Heart left ventricle (tissue), 16 donors: ENCODE measurements at regions not wholly inside any gene's neighbourhood (a gene's known extent, or its start where the extent isn't known, plus 50 kb on each side); places are given as distances from the start of the nearest gene placed in this dataset.

ENCODE experiments used
- ATAC-seq, 4 donors: fragments of 200-7000 bp; cut with Tn5 transposase; one replicate each; pipeline ENCODE4 v1.9.1; 2020 to 2022; ENCODE audit warnings: moderate library complexity in 4 of 4, mild to moderate bottlenecking in 3 of 4, moderate number of reproducible peaks in 1 of 4
- DNase-seq, 5 donors: peaks; one replicate each; pipeline ENCODE4 v3.0.0-alpha.2; 2020
- H3K27ac ChIP-seq, 12 donors: fragments of 200-600 bp; sonication (generic) in 4 of 12; one replicate each; pipeline versions ENCODE4 v1.5.0 to v1.8.0; 2016 to 2022; ENCODE audit warnings: mild to moderate bottlenecking in 2 of 12
- H3K27me3 ChIP-seq, 9 donors: fragments of 200-600 bp; sonication (generic) in 2 of 9; one replicate each; pipeline versions ENCODE4 v1.5.1 to v1.8.0; 2016 to 2022; ENCODE audit warnings: mild to moderate bottlenecking in 3 of 9
- H3K36me3 ChIP-seq, 9 donors: fragments of 200-600 bp; sonication (generic) in 2 of 9; one replicate each; pipeline versions ENCODE4 v1.5.0 to v1.8.0; 2018 to 2022; ENCODE audit warnings: mild to moderate bottlenecking in 2 of 9
- H3K4me1 ChIP-seq, 12 donors: fragments of 200-600 bp; sonication (generic) in 4 of 12; one replicate each; pipeline versions ENCODE4 v1.5.0 to v1.8.0; 2016 to 2022; ENCODE audit warnings: mild to moderate bottlenecking in 3 of 12
- H3K4me3 ChIP-seq, 12 donors: fragments of 200-600 bp; sonication (generic) in 4 of 12; one replicate each; pipeline versions ENCODE4 v1.5.0 to v1.8.0; 2017 to 2022; ENCODE audit warnings: mild to moderate bottlenecking in 9 of 12, moderate library complexity in 4 of 12
- H3K9me3 ChIP-seq, 12 donors: fragments of 200-600 bp; sonication (generic) in 4 of 12; one replicate each; pipeline versions ENCODE4 v1.5.0 to v1.8.0; 2016 to 2022; ENCODE audit warnings: mild to moderate bottlenecking in 1 of 12
- POLR2A ChIP-seq, 2 donors: fragments of 450-650 bp; IDR thresholded peaks; one replicate each; pipeline ENCODE4 v1.6.1; 2017; ENCODE audit warnings: antibody characterized with exemption in 2 of 2, mild to moderate bottlenecking in 2 of 2, moderate library complexity in 2 of 2
- WGBS, 4 donors: extraction: QIAGEN DNeasy Blood & Tissue Kit in 2 of 4; methylation state at CpG; one replicate each; pipeline versions ENCODE4 v1.1.5 to v1.1.7; 2013 to 2018; 5-methylcytosine and 5-hydroxymethylcytosine counted together
- intact Hi-C, 10 donors: fragments of 100-400 bp; cut with DNase I; formaldehyde crosslinking; loops; one replicate each; pipeline versions ENCODE4 v1.11.1 to v1.14.2; 2022
- TF ChIP-seq, protein P1 (sequence below), 12 donors: fragments of 200-600 bp; sonication (generic) in 4 of 12; IDR thresholded peaks; one replicate each; pipeline versions ENCODE4 v1.5.0 to v1.8.0; 2018 to 2022; ENCODE audit warnings: antibody characterized with exemption in 12 of 12, mild to moderate bottlenecking in 5 of 12
- donor health status: ischemic (EF 13 %, LVEDD 7.1; RV severe dilation, severe dysfunction).
- donor health status: healthy with polysubstance abuse.
- donor health status: DM: no; HTN: yes; CAD: no.
- donor health status: DM: no; HTN: no; CAD: no.
- donor health status: ischemic (EF 25% LVEDD 6.9; RV normal size, moderate dysfunction).
- donor health status: ischemic (EF 25% LVEDD 5.7; RV mildly dilated, moderate dysfunction).
- donor health status: healthy.
- donor health status: DM: yes; HTN: yes; CAD: no.
- donor health status: ischemic (EF 35%, LVEDD 5.7; RV mildly dilated, moderate dysfunction).
- donor health status: nonischemic (EF 11% LVEDD 7.7; RV severe dilation, severe dysfunction).
- donor health status: DM: yes; HTN: yes; CAD: no.
- donor health status: PGD.
- donor health status: ischemic (EF 29% LVEDD 5.4; RV normal size, mild dysfunction).
- donor health status: nonischemic (EF 23%, LVEDD 6.1; RV moderate dilation, normal function).

DNA sequence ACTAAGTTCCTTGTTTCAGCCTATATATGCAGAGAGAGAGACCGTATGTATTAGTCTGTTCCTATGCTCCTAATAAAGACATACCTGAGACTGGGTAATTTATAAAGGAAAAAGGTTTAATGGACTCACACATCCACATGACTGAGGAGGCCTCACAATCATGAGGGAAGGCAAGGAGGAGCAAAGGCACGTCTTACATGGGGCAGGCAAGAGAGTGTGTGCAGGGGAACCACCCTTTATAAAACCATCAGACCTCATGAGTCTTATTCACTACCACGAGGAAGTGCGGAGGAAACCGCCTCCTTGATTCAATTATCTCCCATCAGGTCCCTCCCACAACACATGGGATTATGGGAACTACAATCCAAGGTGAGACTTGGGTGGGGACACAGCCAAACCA is 73.8 kb downstream of the TMEM18 start:
- Histone ChIP-seq H3K4me1 (no peaks in the 10 kb centered on the region), H3K36me3 (no peaks in the 10 kb centered on the region), H3K27me3 (peaks cover 0 to 36% (median 0%) of the 10 kb centered on the region in 9 donors), H3K27ac (no peak overlapping the region), H3K9me3 (no peaks in the 10 kb centered on the region), H3K4me3 (no peak overlapping the region)
- 68 to 83% (median 77%) methylated on average over 5 of the region's 5 CpGs for WGBS, 4 donors
- intact Hi-C loops = no loop called here
- no peak for TF ChIP-seq POLR2A (IDR thresholded peaks at IDR 0.05)
- TF ChIP-seq, protein P1, sequence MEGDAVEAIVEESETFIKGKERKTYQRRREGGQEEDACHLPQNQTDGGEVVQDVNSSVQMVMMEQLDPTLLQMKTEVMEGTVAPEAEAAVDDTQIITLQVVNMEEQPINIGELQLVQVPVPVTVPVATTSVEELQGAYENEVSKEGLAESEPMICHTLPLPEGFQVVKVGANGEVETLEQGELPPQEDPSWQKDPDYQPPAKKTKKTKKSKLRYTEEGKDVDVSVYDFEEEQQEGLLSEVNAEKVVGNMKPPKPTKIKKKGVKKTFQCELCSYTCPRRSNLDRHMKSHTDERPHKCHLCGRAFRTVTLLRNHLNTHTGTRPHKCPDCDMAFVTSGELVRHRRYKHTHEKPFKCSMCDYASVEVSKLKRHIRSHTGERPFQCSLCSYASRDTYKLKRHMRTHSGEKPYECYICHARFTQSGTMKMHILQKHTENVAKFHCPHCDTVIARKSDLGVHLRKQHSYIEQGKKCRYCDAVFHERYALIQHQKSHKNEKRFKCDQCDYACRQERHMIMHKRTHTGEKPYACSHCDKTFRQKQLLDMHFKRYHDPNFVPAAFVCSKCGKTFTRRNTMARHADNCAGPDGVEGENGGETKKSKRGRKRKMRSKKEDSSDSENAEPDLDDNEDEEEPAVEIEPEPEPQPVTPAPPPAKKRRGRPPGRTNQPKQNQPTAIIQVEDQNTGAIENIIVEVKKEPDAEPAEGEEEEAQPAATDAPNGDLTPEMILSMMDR (IDR thresholded peaks at IDR 0.05) = no peak
- no peak for DNase-seq
- no peak for ATAC-seq

DNA sequence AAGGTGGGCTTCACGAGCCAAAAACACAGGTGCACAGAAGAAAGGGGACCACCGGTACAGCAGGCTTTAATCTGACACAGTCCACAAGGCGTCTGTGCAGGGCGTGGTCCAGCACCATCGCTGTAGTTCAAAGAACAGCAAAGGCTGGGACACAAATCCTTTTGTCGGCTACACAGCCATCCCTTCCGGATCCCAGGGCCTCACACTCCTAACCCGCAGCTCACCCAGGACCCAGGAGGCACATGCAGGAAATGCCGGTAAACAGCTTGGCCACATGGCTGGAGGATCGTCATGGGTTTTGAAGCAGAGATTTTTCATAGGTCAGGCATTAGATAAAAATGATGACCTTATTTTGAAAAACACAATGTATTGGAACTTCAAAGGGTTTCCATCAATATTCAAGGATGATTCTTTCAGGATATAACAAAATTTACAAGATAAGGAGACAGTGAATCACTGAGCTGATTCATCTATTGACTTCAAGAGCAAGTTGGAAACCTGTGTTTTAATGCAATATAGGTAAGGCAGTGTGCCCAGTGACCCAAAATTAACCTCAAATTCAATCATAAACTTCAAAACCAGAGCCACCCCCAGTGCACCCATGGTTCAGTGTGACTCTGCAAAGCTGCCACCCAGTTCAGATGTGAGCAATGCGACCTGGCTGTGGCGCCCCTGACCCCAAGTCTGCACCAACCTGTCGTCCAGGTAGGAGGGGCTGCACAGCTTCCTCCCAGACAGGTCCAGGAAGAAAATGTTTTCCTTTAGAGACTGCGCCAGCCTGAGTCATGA is 74.4 kb downstream of the TMEM18 start:
- 84 to 89% (median 86%) methylated on average over 14 of the region's 14 CpGs for WGBS, 4 donors
- no peaks in the 10 kb centered on the region for H3K4me1 ChIP-seq

DNA sequence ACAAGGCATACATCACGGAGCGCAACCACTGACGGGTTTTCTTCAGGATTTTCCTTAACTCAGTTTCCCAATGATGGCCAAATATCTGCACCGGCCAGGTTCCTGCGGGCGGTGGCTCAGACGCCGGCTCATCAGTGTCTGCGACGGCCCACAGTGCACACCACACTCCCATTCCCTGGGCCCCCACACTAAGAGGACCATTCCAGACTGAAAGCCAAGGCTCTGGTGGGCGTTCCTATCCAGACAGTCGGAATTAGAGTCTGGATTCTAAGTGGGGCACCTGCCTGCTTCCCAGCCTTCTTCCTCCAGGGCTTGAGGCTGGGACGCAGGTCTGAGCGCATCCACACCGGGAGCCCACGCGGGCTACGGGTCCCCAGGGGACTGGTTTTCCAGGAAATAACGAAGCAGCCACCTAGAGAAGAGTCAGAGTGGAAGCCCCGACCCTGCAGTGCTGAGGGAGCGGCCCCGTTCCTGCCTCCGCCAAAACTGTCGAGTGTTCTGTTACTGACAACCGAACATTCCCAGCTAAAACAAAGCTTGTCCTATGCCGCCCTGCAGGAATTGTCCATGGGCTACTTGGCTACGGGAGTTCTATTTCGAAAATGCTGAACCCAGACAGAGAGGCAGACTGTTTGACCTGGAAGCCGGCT is 75.3 kb downstream of the TMEM18 start:
- Histone ChIP-seq H3K27me3 (peaks cover 0 to 22% (median 0%) of the 10 kb centered on the region in 9 donors), H3K4me1 (no peaks in the 10 kb centered on the region), H3K4me3 (no peak overlapping the region), H3K9me3 (no peaks in the 10 kb centered on the region), H3K27ac (no peak overlapping the region), H3K36me3 (no peaks in the 10 kb centered on the region)
- ATAC-seq (no peak), DNase-seq (no peak)
- TF ChIP-seq POLR2A (IDR thresholded peaks at IDR 0.05) = no peak
- TF ChIP-seq, protein P1 (IDR thresholded peaks at IDR 0.05) = no peak
- intact Hi-C loops = no loop called here
- WGBS, 4 donors = 80 to 86% (median 86%) methylated on average over 24 to 29 of the region's 29 CpGs

More for the DNA sequence above, 74.4 kb downstream of the TMEM18 start:
- Histone ChIP-seq H3K27ac (no peak overlapping the region), H3K9me3 (no peaks in the 10 kb centered on the region), H3K27me3 (peaks cover 0 to 29% (median 0%) of the 10 kb centered on the region in 9 donors), H3K4me3 (no peak overlapping the region), H3K36me3 (no peaks in the 10 kb centered on the region)
- intact Hi-C loops = no loop called here
- ATAC-seq (no peak), DNase-seq (no peak)
- TF ChIP-seq, protein P1 (IDR thresholded peaks at IDR 0.05) = no peak
- no peak for TF ChIP-seq POLR2A (IDR thresholded peaks at IDR 0.05)

DNA sequence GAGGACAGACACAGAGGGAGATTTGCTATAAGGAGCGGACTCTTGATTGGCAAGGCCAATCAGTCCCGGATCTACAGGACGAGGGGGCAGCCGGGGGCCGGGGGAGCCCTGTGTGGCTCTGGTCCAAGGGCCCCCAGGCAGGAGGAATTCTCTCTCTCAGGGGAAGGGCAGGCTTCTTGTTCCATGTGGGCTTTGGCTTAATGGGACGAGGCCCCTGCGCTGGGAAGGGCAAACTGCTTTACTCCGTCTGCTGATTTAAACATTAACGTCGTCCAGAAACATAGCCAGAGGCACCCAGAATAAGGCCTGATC is 75.9 kb downstream of the TMEM18 start:
- Histone ChIP-seq H3K27me3 (peaks cover 0 to 17% (median 0%) of the 10 kb centered on the region in 9 donors), H3K4me3 (no peak overlapping the region), H3K27ac (no peak overlapping the region), H3K9me3 (no peaks in the 10 kb centered on the region), H3K4me1 (no peaks in the 10 kb centered on the region), H3K36me3 (no peaks in the 10 kb centered on the region)
- WGBS, 4 donors = 82 to 90% (median 87%) methylated on average over 10 of the region's 10 CpGs
- ATAC-seq = no peak
- no peak for TF ChIP-seq POLR2A (IDR thresholded peaks at IDR 0.05)
- TF ChIP-seq, protein P1 (IDR thresholded peaks at IDR 0.05) = no peak
- intact Hi-C loops = no loop called here
- no peak for DNase-seq
